Mesenchymal stem cell (in vitro differentiated cells and primary cell): ENCODE measurements at regions not wholly inside any gene's neighbourhood (a gene's known extent, or its start where the extent isn't known, plus 50 kb on each side); places are given as distances from the start of the nearest gene placed in this dataset.

Experiments
- DNase-seq: peaks from one replicate; pipeline ENCODE4 v3.0.0-alpha.2; 2013
- H2AFZ ChIP-seq: one replicate; pipeline ENCODE4 v1.6.1; 2013; ENCODE audit warnings: low read depth, mild to moderate bottlenecking, control low read depth, inconsistent platforms, low read length, moderate library complexity
- H2AK5ac ChIP-seq: 2 replicates; pipeline ENCODE4 v1.6.1; 2013; ENCODE audit warnings: low read length, moderate library complexity, mild to moderate bottlenecking, inconsistent platforms; ENCODE audit not compliant: severe bottlenecking
- H2BK120ac ChIP-seq: one replicate; pipeline ENCODE4 v1.6.1; 2013; ENCODE audit warnings: low read depth, mild to moderate bottlenecking, inconsistent platforms, low read length, moderate library complexity
- H2BK12ac ChIP-seq, 2 experiments: one replicate each; pipeline ENCODE4 v1.6.1; 2013; ENCODE audit warnings: inconsistent platforms in 2 of 2, low read length in 2 of 2, mild to moderate bottlenecking in 2 of 2, moderate library complexity in 2 of 2, control low read depth in 1 of 2
- H2BK15ac ChIP-seq: one replicate; pipeline ENCODE4 v1.6.1; 2013; ENCODE audit warnings: mild to moderate bottlenecking, low read depth, inconsistent platforms; ENCODE audit not compliant: poor library complexity, severe bottlenecking
- H2BK5ac ChIP-seq: 2 replicates; pipeline ENCODE4 v1.6.1; 2013; ENCODE audit warnings: low read depth, mild to moderate bottlenecking, low read length, control low read depth, inconsistent platforms; ENCODE audit not compliant: poor library complexity, severe bottlenecking
- H3K14ac ChIP-seq, 2 experiments: one replicate each; pipeline ENCODE4 v1.6.1; 2013; ENCODE audit warnings: inconsistent platforms in 2 of 2, low read length in 2 of 2, control low read depth in 1 of 2, mild to moderate bottlenecking in 1 of 2, moderate library complexity in 1 of 2
- H3K18ac ChIP-seq, 2 experiments: one replicate each; pipeline ENCODE4 v1.6.1; 2013; ENCODE audit warnings: inconsistent platforms in 2 of 2, low read length in 2 of 2, control low read depth in 1 of 2, low read depth in 1 of 2, mild to moderate bottlenecking in 1 of 2
- H3K23ac ChIP-seq, 2 experiments: one replicate each; pipeline ENCODE4 v1.6.1; 2013; ENCODE audit warnings: inconsistent platforms in 2 of 2, low read length in 2 of 2, mild to moderate bottlenecking in 2 of 2, moderate library complexity in 2 of 2, control low read depth in 1 of 2
- H3K27ac ChIP-seq: 2 replicates; pipeline ENCODE4 v1.5.1; 2013; ENCODE audit warnings: mild to moderate bottlenecking, moderate library complexity, low read length, control low read depth, inconsistent platforms; ENCODE audit not compliant: poor library complexity, severe bottlenecking
- H3K27me3 ChIP-seq, 2 experiments: 2 replicates each; pipeline versions ENCODE4 v1.6.1 to v1.7.0; 2013; ENCODE audit warnings: low read length in 2 of 2, mild to moderate bottlenecking in 2 of 2, moderate library complexity in 2 of 2, control low read depth in 1 of 2, inconsistent platforms in 1 of 2; ENCODE audit not compliant: control insufficient read depth in 1 of 2, insufficient read depth in 1 of 2
- H3K36me3 ChIP-seq, 2 experiments: 2 replicates each; pipeline versions ENCODE4 v1.6.1 to v1.7.0; 2013; ENCODE audit warnings: low read length in 2 of 2, control low read depth in 1 of 2, inconsistent platforms in 1 of 2, low read depth in 1 of 2, mild to moderate bottlenecking in 1 of 2; ENCODE audit not compliant: insufficient read depth in 2 of 2, control insufficient read depth in 1 of 2
- H3K4ac ChIP-seq, 2 experiments: one replicate each; pipeline ENCODE4 v1.6.1; 2013; ENCODE audit warnings: inconsistent platforms in 2 of 2, low read length in 2 of 2, mild to moderate bottlenecking in 2 of 2, moderate library complexity in 2 of 2, control low read depth in 1 of 2, low read depth in 1 of 2
- H3K4me1 ChIP-seq: 2 replicates; pipeline ENCODE4 v1.6.1; 2013; ENCODE audit warnings: low read depth, low read length, control low read depth; ENCODE audit not compliant: control insufficient read depth, insufficient read depth
- H3K4me2 ChIP-seq: 2 replicates; pipeline ENCODE4 v1.6.1; 2013; ENCODE audit warnings: low read length, mild to moderate bottlenecking, inconsistent platforms; ENCODE audit not compliant: poor library complexity, severe bottlenecking
- H3K4me3 ChIP-seq, 2 experiments: 2 replicates each; pipeline versions ENCODE4 v1.5.1 to v1.7.0; 2013; ENCODE audit warnings: low read length in 2 of 2, mild to moderate bottlenecking in 2 of 2, control low read depth in 1 of 2, low read depth in 1 of 2; ENCODE audit not compliant: insufficient read depth in 1 of 2
- H3K79me1 ChIP-seq: replicated peaks from 2 replicates; pipeline ENCODE4 v1.6.1; 2013; ENCODE audit warnings: mild to moderate bottlenecking, control low read depth, low read length, inconsistent platforms; ENCODE audit not compliant: poor library complexity, severe bottlenecking
- H3K9ac ChIP-seq: 2 replicates; pipeline ENCODE4 v1.7.0; 2013; ENCODE audit warnings: mild to moderate bottlenecking, low read length, moderate library complexity
- H3K9me3 ChIP-seq: 2 replicates; pipeline ENCODE4 v1.7.0; 2013; ENCODE audit warnings: mild to moderate bottlenecking, low read length; ENCODE audit not compliant: control insufficient read depth
- H4K8ac ChIP-seq: one replicate; pipeline ENCODE4 v1.6.1; 2013; ENCODE audit warnings: inconsistent platforms, mild to moderate bottlenecking, low read length, moderate library complexity
- H4K91ac ChIP-seq: one replicate; pipeline ENCODE4 v1.6.1; 2013; ENCODE audit warnings: mild to moderate bottlenecking, low read length, inconsistent platforms
- WGBS: methylation state at CpG from one replicate; pipeline ENCODE4 v1.1.7; 2013; ENCODE audit warnings: mixed read lengths; 5-methylcytosine and 5-hydroxymethylcytosine counted together

- Histone ChIP-seq H2AK5ac (peak overlapping the region; percentile 55), H3K9ac (peak overlapping the region; percentile 32), H4K91ac (no peak overlapping the region), H3K4me2 (peak overlapping the region; percentile 57), H3K79me1 (no peaks in the 10 kb centered on the region), H3K27me3 (peaks cover 0 to 7% of the 10 kb centered on the region in 2 experiments), H2BK5ac (no peak overlapping the region), H3K23ac (no peak overlapping the region), H4K8ac (no peak overlapping the region), H3K4me1 (peaks cover 7% of the 10 kb centered on the region), H3K4ac (no peak overlapping the region), H3K14ac (no peak overlapping the region), H3K36me3 (no peaks in the 10 kb centered on the region), H2BK12ac (no peak overlapping the region), H2BK120ac (no peak overlapping the region), H2AFZ (no peak overlapping the region), H2BK15ac (no peak overlapping the region), H3K27ac (peak overlapping the region; percentile 41), H3K9me3 (no peaks in the 10 kb centered on the region), H3K4me3 (no peak overlapping the region), H3K18ac (peak overlapping the region in 1 of 2 experiments; percentile 32)
- WGBS = 8% methylated on average over 3 of the region's 3 CpGs
- DNase-seq = peak; percentile 69
These were observed 68.8 kb upstream of the EPB41L1 start for GRCh38 chr20:36085686-36086267.

DNA sequence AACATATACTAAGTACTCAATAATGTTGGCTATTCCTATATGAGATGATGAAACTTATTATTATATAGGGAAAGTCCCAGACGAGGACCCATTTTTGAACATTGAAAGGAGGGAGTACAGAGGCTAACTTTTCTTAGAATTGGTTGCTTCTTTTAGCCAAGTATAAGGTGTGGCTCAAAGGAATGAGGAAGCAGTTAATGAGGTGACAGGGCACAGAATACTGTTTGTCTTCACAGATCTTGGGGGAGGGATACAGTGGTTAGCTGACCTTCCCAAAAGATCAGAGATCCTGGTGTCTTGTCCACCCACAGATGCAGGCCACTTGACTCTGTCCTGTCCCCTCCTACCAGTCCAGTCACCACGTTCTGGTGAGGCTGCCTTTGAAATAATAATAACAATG is 67.8 kb upstream of the EPB41L1 start:
- H3K4me3 ChIP-seq = no peak overlapping the region
- no peak overlapping the region for H3K27ac ChIP-seq
- H2BK12ac ChIP-seq = no peak overlapping the region
- peaks cover 7 to 16% of the 10 kb centered on the region in 2 experiments for H3K27me3 ChIP-seq
- H3K36me3 ChIP-seq = no peaks in the 10 kb centered on the region
- no peak overlapping the region for H4K8ac ChIP-seq
- 87% methylated on average over 1 of the region's 2 CpGs for WGBS
- H3K79me1 ChIP-seq = no peaks in the 10 kb centered on the region
- DNase-seq = no peak
- no peak overlapping the region for H3K23ac ChIP-seq
- no peak overlapping the region for H3K14ac ChIP-seq
- H2BK5ac ChIP-seq = no peak overlapping the region
- H3K4me2 ChIP-seq = no peak overlapping the region
- H2AFZ ChIP-seq = no peak overlapping the region
- no peaks in the 10 kb centered on the region for H3K9me3 ChIP-seq
- H3K4ac ChIP-seq = no peak overlapping the region
- H2AK5ac ChIP-seq = peak overlapping the region; percentile 70
- H3K18ac ChIP-seq = no peak overlapping the region
- no peak overlapping the region for H2BK120ac ChIP-seq
- no peak overlapping the region for H3K9ac ChIP-seq
- no peak overlapping the region for H4K91ac ChIP-seq
- peaks cover 7% of the 10 kb centered on the region for H3K4me1 ChIP-seq
- no peak overlapping the region for H2BK15ac ChIP-seq

DNA sequence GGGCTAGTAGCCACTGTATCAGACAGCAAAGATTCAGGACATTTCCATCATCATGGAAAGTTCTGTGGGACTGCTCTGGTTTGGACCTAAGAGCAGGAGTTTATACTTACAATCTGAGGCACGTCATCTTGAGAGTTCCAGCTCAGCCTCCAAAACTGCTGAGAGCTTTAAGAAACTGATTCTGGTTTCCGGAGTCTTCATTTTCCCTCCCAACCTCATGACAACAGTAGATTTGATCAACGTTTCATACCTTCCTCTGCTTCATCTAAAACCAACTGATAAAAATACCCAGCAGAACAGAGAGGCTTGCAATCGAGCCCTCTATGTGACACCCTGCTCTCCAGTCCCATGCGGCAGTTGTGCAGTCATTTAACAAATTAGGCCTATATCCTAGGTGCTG is 64.3 kb upstream of the EPB41L1 start:
- no peak overlapping the region for H3K9ac ChIP-seq
- no peak overlapping the region for H3K23ac ChIP-seq
- H2AFZ ChIP-seq = no peak overlapping the region
- H3K4ac ChIP-seq = no peak overlapping the region
- no peak overlapping the region for H2BK12ac ChIP-seq
- no peak overlapping the region for H3K4me3 ChIP-seq
- no peaks in the 10 kb centered on the region for H3K9me3 ChIP-seq
- no peak overlapping the region for H3K4me2 ChIP-seq
- no peak overlapping the region for H4K91ac ChIP-seq
- H3K14ac ChIP-seq = no peak overlapping the region
- no peaks in the 10 kb centered on the region for H3K36me3 ChIP-seq
- peaks cover 14 to 17% of the 10 kb centered on the region in 2 experiments for H3K27me3 ChIP-seq
- no peak overlapping the region for H3K27ac ChIP-seq
- peaks cover 23% of the 10 kb centered on the region for H3K4me1 ChIP-seq
- no peak overlapping the region for H2AK5ac ChIP-seq
- no peak overlapping the region for H2BK5ac ChIP-seq
- DNase-seq = no peak
- H3K18ac ChIP-seq = no peak overlapping the region
- no peak overlapping the region for H2BK120ac ChIP-seq
- no peak overlapping the region for H4K8ac ChIP-seq
- H2BK15ac ChIP-seq = no peak overlapping the region
- H3K79me1 ChIP-seq = no peaks in the 10 kb centered on the region
- 79% methylated on average over 5 of the region's 5 CpGs for WGBS

- Histone ChIP-seq H2BK5ac (no peak overlapping the region), H2AFZ (no peak overlapping the region), H3K27ac (no peak overlapping the region), H4K91ac (no peak overlapping the region), H2BK15ac (peak overlapping the region; percentile 84), H3K18ac (no peak overlapping the region), H2AK5ac (no peak overlapping the region), H4K8ac (no peak overlapping the region), H3K4ac (no peak overlapping the region), H3K23ac (peak overlapping the region in 1 of 2 experiments; percentile 98), H3K9ac (peak overlapping the region; percentile 54), H2BK120ac (no peak overlapping the region), H3K36me3 (no peaks in the 10 kb centered on the region), H3K9me3 (no peaks in the 10 kb centered on the region), H3K4me3 (peak overlapping the region; percentile 66 to 69), H3K4me1 (peaks cover 18% of the 10 kb centered on the region), H2BK12ac (no peak overlapping the region), H3K4me2 (peak overlapping the region; percentile 100), H3K79me1 (no peaks in the 10 kb centered on the region), H3K27me3 (peaks cover 14 to 17% of the 10 kb centered on the region in 2 experiments), H3K14ac (no peak overlapping the region)
- DNase-seq = no peak
- 11% methylated on average over 17 of the region's 42 CpGs for WGBS
These were observed 62.8 kb upstream of the EPB41L1 start for GRCh38 chr20:36091561-36092397.
